Liver (tissue), 8 donors: ENCODE measurements at regions not wholly inside any gene's neighbourhood (a gene's known extent, or its start where the extent isn't known, plus 50 kb on each side); places are given as distances from the start of the nearest gene placed in this dataset.
A peak's percentile ranks its signal among the peaks of the same experiment; 100 is the strongest.

Experiments
- DNase-seq: peaks from one replicate; pipeline ENCODE4 v3.0.0-alpha.2; 2017; ENCODE audit warnings: low spot score
- H3K27ac ChIP-seq, 2 donors: one replicate each; pipeline ENCODE4 v1.7.0; 2013; ENCODE audit warnings: inconsistent platforms in 2 of 2, low read length in 2 of 2, control low read depth in 1 of 2, low read depth in 1 of 2, mild to moderate bottlenecking in 1 of 2
- H3K27me3 ChIP-seq, 4 donors: one replicate each; pipeline versions ENCODE4 v1.6.1 to v1.7.0; 2013; ENCODE audit warnings: low read length in 3 of 4, inconsistent platforms in 1 of 4, mild to moderate bottlenecking in 1 of 4, moderate library complexity in 1 of 4; ENCODE audit not compliant: control insufficient read depth in 4 of 4, insufficient read depth in 4 of 4
- H3K36me3 ChIP-seq, 4 donors: one replicate each; pipeline versions ENCODE4 v1.6.1 to v1.7.0; 2013; ENCODE audit warnings: low read length in 3 of 4, mild to moderate bottlenecking in 3 of 4, low read depth in 1 of 4, moderate library complexity in 1 of 4; ENCODE audit not compliant: control insufficient read depth in 4 of 4, insufficient read depth in 3 of 4
- H3K4me1 ChIP-seq, 4 donors: one replicate each; pipeline versions ENCODE4 v1.6.1 to v1.7.0; 2013; ENCODE audit warnings: low read length in 3 of 4, mild to moderate bottlenecking in 3 of 4, moderate library complexity in 1 of 4; ENCODE audit not compliant: control insufficient read depth in 4 of 4, insufficient read depth in 4 of 4
- H3K4me3 ChIP-seq, 3 donors: one replicate each; pipeline versions ENCODE4 v1.6.1 to v1.7.0; 2013; ENCODE audit warnings: low read length in 3 of 3, control low read depth in 1 of 3, low read depth in 1 of 3, mild to moderate bottlenecking in 1 of 3
- H3K9ac ChIP-seq, 2 donors: one replicate each; pipeline ENCODE4 v1.7.0; 2013; ENCODE audit warnings: low read length in 2 of 2, mild to moderate bottlenecking in 2 of 2, moderate library complexity in 2 of 2, control low read depth in 1 of 2, low read depth in 1 of 2
- H3K9me3 ChIP-seq, 4 donors: one replicate each; pipeline versions ENCODE4 v1.6.1 to v1.7.0; 2013; ENCODE audit warnings: low read length in 3 of 4; ENCODE audit not compliant: control insufficient read depth in 4 of 4
- ATF3 ChIP-seq: IDR thresholded peaks from 2 replicates; pipeline ENCODE4 v1.6.1; 2016; ENCODE audit warnings: antibody characterized with exemption
- FOXA1 ChIP-seq: IDR thresholded peaks from 2 replicates; pipeline ENCODE4 v1.6.1; 2016; ENCODE audit warnings: antibody characterized with exemption
- GABPA ChIP-seq, 2 donors: IDR thresholded peaks in 1 of 2; conservative IDR thresholded peaks in 1 of 2; 2 replicates each; pipeline ENCODE4 v1.6.1; 2016; ENCODE audit warnings: antibody characterized with exemption in 2 of 2, mild to moderate bottlenecking in 1 of 2, moderate library complexity in 1 of 2
- HNF4G ChIP-seq: IDR thresholded peaks from 2 replicates; pipeline ENCODE4 v1.6.1; 2016; ENCODE audit warnings: antibody characterized with exemption
- NR2F2 ChIP-seq: IDR thresholded peaks from 2 replicates; pipeline ENCODE4 v1.6.1; 2016; ENCODE audit warnings: antibody characterized with exemption
- RAD21 ChIP-seq, 2 donors: IDR thresholded peaks; 2 replicates each; pipeline ENCODE4 v1.6.1; 2016; ENCODE audit warnings: antibody characterized with exemption in 2 of 2, mild to moderate bottlenecking in 2 of 2
- REST ChIP-seq: IDR thresholded peaks from 2 replicates; pipeline ENCODE4 v1.6.1; 2016; ENCODE audit warnings: antibody characterized with exemption, mild to moderate bottlenecking
- RXRA ChIP-seq, 2 donors: IDR thresholded peaks; 2 replicates each; pipeline ENCODE4 v1.6.1; 2017 to 2018; ENCODE audit warnings: antibody characterized with exemption in 2 of 2, mild to moderate bottlenecking in 1 of 2
- YY1 ChIP-seq: IDR thresholded peaks from 2 replicates; pipeline ENCODE4 v1.6.1; 2016; ENCODE audit warnings: antibody characterized with exemption, mild to moderate bottlenecking
- ZBTB33 ChIP-seq: IDR thresholded peaks from 2 replicates; pipeline ENCODE4 v1.6.1; 2016; ENCODE audit warnings: antibody characterized with exemption
- WGBS: extraction: QIAGEN DNeasy Blood & Tissue Kit; methylation state at CpG from one replicate; pipeline ENCODE4 v1.1.7; 2013; 5-methylcytosine and 5-hydroxymethylcytosine counted together
- TF ChIP-seq, protein P1 (sequence below): IDR thresholded peaks from 2 replicates; pipeline ENCODE4 v1.6.1; 2016; ENCODE audit warnings: antibody characterized with exemption
- TF ChIP-seq, protein P2 (sequence below): fragments of 150-350 bp; IDR thresholded peaks from 2 replicates; pipeline ENCODE4 v1.5.1; 2017; ENCODE audit warnings: improper control_type of control experiment, low read depth, low read length; ENCODE audit not compliant: missing input control
- donor health status: healthy.
- donor health status: healthy.
- donor health status: healthy.
- donor health status: healthy.
- donor health status: healthy.

DNA sequence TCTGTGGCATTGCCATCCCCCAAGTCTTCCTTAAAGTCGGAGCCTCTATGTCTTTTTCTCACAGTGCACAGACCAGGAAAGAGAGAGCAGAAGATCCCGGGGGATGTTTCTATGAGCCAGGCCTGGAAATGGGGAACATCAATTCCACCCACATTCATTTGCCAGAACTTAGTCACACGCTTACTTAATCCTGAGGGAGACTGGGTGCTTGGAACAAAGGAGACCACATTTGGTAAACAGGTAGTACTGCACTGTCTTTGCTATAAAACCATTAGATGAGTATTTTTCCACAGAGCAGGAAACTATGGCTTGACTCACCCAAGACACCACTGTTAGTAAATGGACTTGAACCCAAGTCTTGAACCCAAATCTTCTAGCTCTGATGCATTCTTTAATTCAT, 60.7 kb upstream of the CTTNBP2NL start (continued):
- TF ChIP-seq REST (no peak), GABPA (IDR thresholded peaks at IDR 0.05 in 1 of 2, conservative IDR thresholded peaks at IDR 0.05 in 1 of 2) (no peak), HNF4G (no peak)
- TF ChIP-seq, protein P1, sequence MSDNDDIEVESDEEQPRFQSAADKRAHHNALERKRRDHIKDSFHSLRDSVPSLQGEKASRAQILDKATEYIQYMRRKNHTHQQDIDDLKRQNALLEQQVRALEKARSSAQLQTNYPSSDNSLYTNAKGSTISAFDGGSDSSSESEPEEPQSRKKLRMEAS, result no peak

GRCh38 chr1:112337028-112337531, 58.9 kb upstream of the CTTNBP2NL start:
- Histone ChIP-seq H3K27me3 (no peaks in the 10 kb centered on the region), H3K27ac (no peak overlapping the region)

More at GRCh38 chr1:112337028-112337531, 58.9 kb upstream of the CTTNBP2NL start:
- Histone ChIP-seq H3K4me1 (peaks cover 0 to 3% (median 1%) of the 10 kb centered on the region in 4 donors), H3K36me3 (no peaks in the 10 kb centered on the region), H3K9me3 (no peaks in the 10 kb centered on the region), H3K4me3 (no peak overlapping the region), H3K9ac (no peak overlapping the region)
- TF ChIP-seq NR2F2, result no peak
- TF ChIP-seq ATF3, result no peak
- TF ChIP-seq RXRA (IDR thresholded peaks at IDR 0.05), result no peak
- TF ChIP-seq, protein P2, sequence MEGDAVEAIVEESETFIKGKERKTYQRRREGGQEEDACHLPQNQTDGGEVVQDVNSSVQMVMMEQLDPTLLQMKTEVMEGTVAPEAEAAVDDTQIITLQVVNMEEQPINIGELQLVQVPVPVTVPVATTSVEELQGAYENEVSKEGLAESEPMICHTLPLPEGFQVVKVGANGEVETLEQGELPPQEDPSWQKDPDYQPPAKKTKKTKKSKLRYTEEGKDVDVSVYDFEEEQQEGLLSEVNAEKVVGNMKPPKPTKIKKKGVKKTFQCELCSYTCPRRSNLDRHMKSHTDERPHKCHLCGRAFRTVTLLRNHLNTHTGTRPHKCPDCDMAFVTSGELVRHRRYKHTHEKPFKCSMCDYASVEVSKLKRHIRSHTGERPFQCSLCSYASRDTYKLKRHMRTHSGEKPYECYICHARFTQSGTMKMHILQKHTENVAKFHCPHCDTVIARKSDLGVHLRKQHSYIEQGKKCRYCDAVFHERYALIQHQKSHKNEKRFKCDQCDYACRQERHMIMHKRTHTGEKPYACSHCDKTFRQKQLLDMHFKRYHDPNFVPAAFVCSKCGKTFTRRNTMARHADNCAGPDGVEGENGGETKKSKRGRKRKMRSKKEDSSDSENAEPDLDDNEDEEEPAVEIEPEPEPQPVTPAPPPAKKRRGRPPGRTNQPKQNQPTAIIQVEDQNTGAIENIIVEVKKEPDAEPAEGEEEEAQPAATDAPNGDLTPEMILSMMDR, result peak; percentile 58
- TF ChIP-seq YY1, result no peak
- TF ChIP-seq FOXA1, result no peak
- no peak for TF ChIP-seq ZBTB33
- TF ChIP-seq RAD21 (IDR thresholded peaks at IDR 0.05), result peak; percentile 84 to 89
- no peak for DNase-seq
- WGBS, result 21% methylated on average over 13 of the region's 13 CpGs
